Spleen (tissue), 11 donors: ENCODE measurements at regions not wholly inside any gene's neighbourhood (a gene's known extent, or its start where the extent isn't known, plus 50 kb on each side); places are given as distances from the start of the nearest gene placed in this dataset.

Experiments used
- DNase-seq: peaks from one replicate; pipeline ENCODE4 v3.0.0-alpha.2; 2020
- H3K27ac ChIP-seq, 8 donors: fragments of 200-600 bp; sonication (generic) in 7 of 8; 1 replicate in 4 of 8; 2 replicates in 4 of 8; pipeline versions ENCODE4 v1.5.0 to v1.8.0; 2016 to 2021; ENCODE audit warnings: inconsistent platforms in 4 of 8, mild to moderate bottlenecking in 4 of 8, moderate library complexity in 1 of 8
- H3K27me3 ChIP-seq, 7 donors: fragments of 200-600 bp; sonication (generic) in 6 of 7; replicated peaks in 1 of 7; 1 replicate in 4 of 7; 2 replicates in 3 of 7; pipeline versions ENCODE4 v1.5.0 to v1.8.0; 2016 to 2021; ENCODE audit warnings: inconsistent platforms in 3 of 7, mild to moderate bottlenecking in 1 of 7
- H3K36me3 ChIP-seq, 6 donors: fragments of 200-600 bp; sonication (generic) in 5 of 6; 1 replicate in 4 of 6; 2 replicates in 2 of 6; pipeline versions ENCODE4 v1.5.0 to v1.8.0; 2016 to 2021; ENCODE audit warnings: inconsistent platforms in 2 of 6
- H3K4me1 ChIP-seq, 6 donors: fragments of 200-600 bp; sonication (generic) in 5 of 6; 1 replicate in 3 of 6; 2 replicates in 3 of 6; pipeline versions ENCODE4 v1.5.0 to v1.8.0; 2016 to 2021; ENCODE audit warnings: inconsistent platforms in 3 of 6
- H3K4me3 ChIP-seq, 8 donors: fragments of 200-600 bp; sonication (generic) in 7 of 8; 1 replicate in 4 of 8; 2 replicates in 4 of 8; pipeline versions ENCODE4 v1.5.0 to v1.8.0; 2016 to 2021; ENCODE audit warnings: inconsistent platforms in 4 of 8, mild to moderate bottlenecking in 4 of 8, moderate library complexity in 2 of 8
- H3K9me3 ChIP-seq, 8 donors: fragments of 200-600 bp; sonication (generic) in 7 of 8; 1 replicate in 4 of 8; 2 replicates in 4 of 8; pipeline versions ENCODE4 v1.5.0 to v1.8.0; 2016 to 2021; ENCODE audit warnings: inconsistent platforms in 4 of 8
- CTCF ChIP-seq, 11 experiments: fragments of 200-600 bp in 7 of 11; fragments of 450-650 bp in 4 of 11; sonication (generic) in 4 of 11; IDR thresholded peaks in 8 of 11; conservative IDR thresholded peaks in 3 of 11; 1 replicate in 7 of 11; 2 replicates in 4 of 11; pipeline versions ENCODE4 v1.4.0 to v1.8.0; 2016 to 2021; ENCODE audit warnings: antibody characterized with exemption in 11 of 11, inconsistent platforms in 4 of 11, mild to moderate bottlenecking in 1 of 11
- POLR2A ChIP-seq, 3 donors: fragments of 450-650 bp; IDR thresholded peaks; one replicate each; pipeline ENCODE4 v1.5.1; 2017; ENCODE audit warnings: antibody characterized with exemption in 3 of 3, mild to moderate bottlenecking in 1 of 3
- POLR2AphosphoS5 ChIP-seq, 3 donors: sonication (generic); formaldehyde crosslinking; IDR thresholded peaks; one replicate each; pipeline ENCODE4 v1.5.1; 2017; ENCODE audit warnings: antibody characterized with exemption in 3 of 3
- WGBS, 5 donors: extraction: QIAGEN DNeasy Blood & Tissue Kit in 3 of 5; methylation state at CpG; one replicate each; pipeline versions ENCODE4 v1.1.5 to v1.1.7; 2013 to 2018; 5-methylcytosine and 5-hydroxymethylcytosine counted together
- intact Hi-C: fragments of 100-400 bp; cut with DNase I; formaldehyde crosslinking; loops from one replicate; pipeline ENCODE4 v1.15.0; 2023; ENCODE audit warnings: low total_unique reads
- donor health status: healthy with polysubstance abuse.
- donor health status: DM: no; HTN: no; CAD: no; lungs with moderate emphysema.
- donor health status: DM: no; HTN: no; CAD: no.
- donor health status: Bipolar disorder and iron deficiency.
- donor health status: healthy.
- donor health status: DM: no; HTN: no; CAD: no.
- donor health status: DM: yes; HTN: yes; CAD: no.

- no peak overlapping the region for H3K4me3 ChIP-seq
- WGBS, 5 donors = 88 to 100% (median 89%) methylated on average over 1 of the region's 1 CpG
- intact Hi-C loops = no loop called here
- H3K27me3 ChIP-seq = no peaks in the 10 kb centered on the region
- TF ChIP-seq POLR2AphosphoS5 (IDR thresholded peaks at IDR 0.05) (no peak), POLR2A (IDR thresholded peaks at IDR 0.05) (no peak), CTCF (IDR thresholded peaks at IDR 0.05 in 8 of 11, conservative IDR thresholded peaks at IDR 0.05 in 3 of 11) (no peak)
- no peak overlapping the region for H3K27ac ChIP-seq
- H3K4me1 ChIP-seq = no peaks in the 10 kb centered on the region
- no peaks in the 10 kb centered on the region for H3K9me3 ChIP-seq
- DNase-seq = no peak
- no peaks in the 10 kb centered on the region for H3K36me3 ChIP-seq
Measured at GRCh38 chrX:118167361-118167760, 50.8 kb upstream of the KLHL13 start.

- no peak overlapping the region for H3K27ac ChIP-seq
- DNase-seq = no peak
- H3K36me3 ChIP-seq = no peaks in the 10 kb centered on the region
- no peaks in the 10 kb centered on the region for H3K27me3 ChIP-seq
- H3K4me3 ChIP-seq = no peak overlapping the region
- intact Hi-C loops = no loop called here
- no peaks in the 10 kb centered on the region for H3K4me1 ChIP-seq
- H3K9me3 ChIP-seq = no peaks in the 10 kb centered on the region
- TF ChIP-seq POLR2A (IDR thresholded peaks at IDR 0.05) (no peak), CTCF (IDR thresholded peaks at IDR 0.05 in 8 of 11, conservative IDR thresholded peaks at IDR 0.05 in 3 of 11) (no peak), POLR2AphosphoS5 (IDR thresholded peaks at IDR 0.05) (no peak)
Measured at GRCh38 chrX:118171356-118171755, 54.7 kb upstream of the KLHL13 start.

- no peak for DNase-seq
- Histone ChIP-seq H3K9me3 (no peaks in the 10 kb centered on the region), H3K4me3 (no peak overlapping the region), H3K4me1 (no peaks in the 10 kb centered on the region), H3K27ac (no peak overlapping the region), H3K36me3 (no peaks in the 10 kb centered on the region), H3K27me3 (no peaks in the 10 kb centered on the region)
- intact Hi-C loops = no loop called here
- 57 to 73% (median 60%) methylated on average over 5 of the region's 5 CpGs for WGBS, 5 donors
- TF ChIP-seq CTCF (IDR thresholded peaks at IDR 0.05 in 8 of 11, conservative IDR thresholded peaks at IDR 0.05 in 3 of 11) (no peak), POLR2A (IDR thresholded peaks at IDR 0.05) (no peak), POLR2AphosphoS5 (IDR thresholded peaks at IDR 0.05) (no peak)
Measured at GRCh38 chrX:118174516-118175098, 58.0 kb upstream of the KLHL13 start.

GRCh38 chrX:118177708-118178107 lies 61.1 kb upstream of the KLHL13 start:
- Histone ChIP-seq H3K4me1 (no peaks in the 10 kb centered on the region), H3K36me3 (no peaks in the 10 kb centered on the region), H3K4me3 (no peak overlapping the region), H3K9me3 (no peaks in the 10 kb centered on the region), H3K27me3 (no peaks in the 10 kb centered on the region), H3K27ac (no peak overlapping the region)
- intact Hi-C loops = no loop called here
- DNase-seq = no peak
- no peak for TF ChIP-seq POLR2A (IDR thresholded peaks at IDR 0.05)
- TF ChIP-seq CTCF (IDR thresholded peaks at IDR 0.05 in 8 of 11, conservative IDR thresholded peaks at IDR 0.05 in 3 of 11) = no peak
- TF ChIP-seq POLR2AphosphoS5 (IDR thresholded peaks at IDR 0.05) = no peak
- 73 to 93% (median 86%) methylated on average over 1 of the region's 1 CpG for WGBS, 5 donors
